Activated CD8-positive, alpha-beta T cell treated with anti-CD3 and anti-CD28 coated beads for 36 hours (primary cell): ENCODE measurements at regions not wholly inside any gene's neighbourhood (a gene's known extent, or its start where the extent isn't known, plus 50 kb on each side); places are given as distances from the start of the nearest gene placed in this dataset.

Experiments used
- ATAC-seq: fragments of 200-7000 bp; cut with Tn5 transposase; one replicate; pipeline ENCODE4 v1.10.0; 2021; ENCODE audit warnings: mild to moderate bottlenecking, moderate library complexity
- CTCF ChIA-PET: fragments of 350-600 bp; sonication (Branson Sonifier 250); formaldehyde crosslinking; loops from one replicate; lab custom pipeline; 2021; ENCODE audit warnings: antibody characterized with exemption; lab: Charles Lee
- POLR2A ChIA-PET: fragments of 350-600 bp; sonication (Branson Sonifier 250); formaldehyde crosslinking; loops from one replicate; lab custom pipeline; 2021; ENCODE audit warnings: antibody characterized with exemption; lab: Charles Lee
- DNase-seq: peaks from one replicate; pipeline ENCODE4 v3.0.0-alpha.2; 2020
- H3K27ac Mint-ChIP-seq: one replicate; pipeline ENCODE4 v1.8.0; 2021; ENCODE audit warnings: mild to moderate bottlenecking, mixed read lengths
- H3K27me3 Mint-ChIP-seq: one replicate; pipeline ENCODE4 v1.8.0; 2021; ENCODE audit warnings: mixed read lengths
- H3K36me3 Mint-ChIP-seq: one replicate; pipeline ENCODE4 v1.8.0; 2021; ENCODE audit warnings: low read depth, mixed read lengths
- H3K4me1 Mint-ChIP-seq: one replicate; pipeline ENCODE4 v1.8.0; 2021; ENCODE audit warnings: low read depth, mixed read lengths
- H3K4me3 Mint-ChIP-seq: one replicate; pipeline ENCODE4 v1.8.0; 2021; ENCODE audit warnings: mild to moderate bottlenecking, moderate library complexity, mixed read lengths
- H3K9me3 Mint-ChIP-seq: one replicate; pipeline ENCODE4 v1.8.0; 2021; ENCODE audit warnings: mixed read lengths
- intact Hi-C: fragments of 100-400 bp; cut with micrococcal nuclease; formaldehyde crosslinking; loops from one replicate; pipeline ENCODE4 v1.10.0; 2022
- TF ChIP-seq, protein P1 (sequence below): fragments of 200-600 bp; IDR thresholded peaks from one replicate; pipeline ENCODE4 v1.8.0; 2022; ENCODE audit warnings: antibody characterized with exemption, mild to moderate bottlenecking

DNA sequence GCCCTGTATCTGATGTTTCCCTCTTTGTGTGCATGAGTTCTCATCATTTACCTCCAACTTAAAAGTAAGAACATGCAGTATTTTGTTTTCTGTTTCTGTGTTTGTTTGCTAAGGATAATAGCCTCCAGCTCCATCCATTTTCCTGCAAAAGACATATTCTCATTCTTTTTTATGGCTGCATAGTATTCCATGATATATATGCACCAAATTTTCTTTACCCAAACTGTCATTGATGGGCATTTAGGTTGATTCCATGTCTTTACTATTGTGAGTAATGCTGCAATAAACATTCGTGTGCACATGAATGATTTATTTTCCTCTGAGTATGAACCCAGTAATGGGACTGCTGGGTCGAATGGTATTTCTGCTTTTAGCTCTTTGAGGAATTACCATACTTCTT lies 163.4 kb downstream of the TMEM26 start:
- POLR2A ChIA-PET: no interaction called here
- intact Hi-C loops: loop anchor here (10.0 kb wide), 1 partner anchor 135 kb away; no protein-coding TSS in a partner anchor
- H3K27me3 Mint-ChIP-seq: no peaks in the 10 kb centered on the region
- H3K4me3 Mint-ChIP-seq: no peak overlapping the region
- no peak overlapping the region for H3K27ac Mint-ChIP-seq
- ATAC-seq: no peak
- DNase-seq: no peak
- peaks cover 17% of the 10 kb centered on the region for H3K4me1 Mint-ChIP-seq
- peaks cover 6% of the 10 kb centered on the region for H3K9me3 Mint-ChIP-seq
- TF ChIP-seq, protein P1, sequence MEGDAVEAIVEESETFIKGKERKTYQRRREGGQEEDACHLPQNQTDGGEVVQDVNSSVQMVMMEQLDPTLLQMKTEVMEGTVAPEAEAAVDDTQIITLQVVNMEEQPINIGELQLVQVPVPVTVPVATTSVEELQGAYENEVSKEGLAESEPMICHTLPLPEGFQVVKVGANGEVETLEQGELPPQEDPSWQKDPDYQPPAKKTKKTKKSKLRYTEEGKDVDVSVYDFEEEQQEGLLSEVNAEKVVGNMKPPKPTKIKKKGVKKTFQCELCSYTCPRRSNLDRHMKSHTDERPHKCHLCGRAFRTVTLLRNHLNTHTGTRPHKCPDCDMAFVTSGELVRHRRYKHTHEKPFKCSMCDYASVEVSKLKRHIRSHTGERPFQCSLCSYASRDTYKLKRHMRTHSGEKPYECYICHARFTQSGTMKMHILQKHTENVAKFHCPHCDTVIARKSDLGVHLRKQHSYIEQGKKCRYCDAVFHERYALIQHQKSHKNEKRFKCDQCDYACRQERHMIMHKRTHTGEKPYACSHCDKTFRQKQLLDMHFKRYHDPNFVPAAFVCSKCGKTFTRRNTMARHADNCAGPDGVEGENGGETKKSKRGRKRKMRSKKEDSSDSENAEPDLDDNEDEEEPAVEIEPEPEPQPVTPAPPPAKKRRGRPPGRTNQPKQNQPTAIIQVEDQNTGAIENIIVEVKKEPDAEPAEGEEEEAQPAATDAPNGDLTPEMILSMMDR: no peak
- no peaks in the 10 kb centered on the region for H3K36me3 Mint-ChIP-seq
- CTCF ChIA-PET: no interaction called here

DNA sequence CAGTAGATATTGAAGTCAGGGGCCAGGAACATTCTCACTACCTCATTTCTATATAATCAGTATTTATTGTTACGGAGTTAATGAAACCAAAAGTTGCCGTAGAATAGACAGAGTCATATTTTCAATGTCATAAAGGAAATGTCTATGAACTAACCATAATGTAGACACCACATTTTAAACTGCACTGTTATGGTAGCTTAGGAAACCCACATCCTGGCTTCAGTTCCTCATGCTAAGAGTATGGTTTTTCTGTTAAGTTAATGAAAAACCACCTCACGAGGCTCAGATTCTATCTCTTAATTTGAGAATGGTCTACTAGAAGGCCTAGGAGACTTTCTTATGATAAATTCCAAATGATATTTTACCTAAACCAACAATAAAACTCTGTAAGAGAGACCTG lies 166.5 kb downstream of the TMEM26 start:
- H3K9me3 Mint-ChIP-seq: peaks cover 6% of the 10 kb centered on the region

DNA sequence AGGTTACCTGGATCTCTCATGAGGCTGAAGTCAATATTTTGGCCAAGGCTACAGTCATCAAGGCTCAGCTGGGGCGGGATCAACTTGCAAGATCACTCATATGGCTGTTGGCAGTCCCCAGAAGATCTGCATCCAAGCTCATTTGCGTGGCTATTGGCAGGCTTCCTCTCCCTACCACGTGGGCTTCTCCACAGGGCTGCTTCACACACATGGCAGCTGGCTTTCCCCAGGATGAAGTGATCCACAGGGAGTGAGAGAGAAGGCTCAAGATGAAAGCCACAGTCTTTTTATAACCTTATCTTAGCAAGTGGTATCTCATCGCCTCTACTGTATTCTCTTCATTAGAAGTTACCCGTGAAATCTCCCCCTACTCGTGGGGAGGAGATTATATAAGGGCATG lies 167.4 kb downstream of the TMEM26 start:
- H3K27ac Mint-ChIP-seq: no peak overlapping the region
- H3K27me3 Mint-ChIP-seq: no peaks in the 10 kb centered on the region
- peaks cover 6% of the 10 kb centered on the region for H3K9me3 Mint-ChIP-seq
- no peaks in the 10 kb centered on the region for H3K36me3 Mint-ChIP-seq
- POLR2A ChIA-PET: no interaction called here
- H3K4me1 Mint-ChIP-seq: peaks cover 21% of the 10 kb centered on the region
- ATAC-seq: no peak
- CTCF ChIA-PET: interaction anchor here (1.5 kb wide), 1 partner anchor 31 kb away, joined by 3 read pairs; no protein-coding TSS in a partner anchor
- TF ChIP-seq, protein P1: no peak
- intact Hi-C loops: loop anchor here (10.0 kb wide), 1 partner anchor 131 kb away; no protein-coding TSS in a partner anchor
- H3K4me3 Mint-ChIP-seq: no peak overlapping the region
- no peak for DNase-seq

More for the DNA sequence above, 166.5 kb downstream of the TMEM26 start:
- Mint-ChIP-seq H3K4me3 (no peak overlapping the region), H3K27ac (peak overlapping the region; percentile 36), H3K27me3 (no peaks in the 10 kb centered on the region), H3K36me3 (no peaks in the 10 kb centered on the region), H3K4me1 (peaks cover 21% of the 10 kb centered on the region)
- DNase-seq (peak; percentile 39), ATAC-seq (peak; percentile 97)
- intact Hi-C loops: loop anchor here (10.0 kb wide), 1 partner anchor 132 kb away; no protein-coding TSS in a partner anchor
- TF ChIP-seq, protein P1: no peak
- ChIA-PET POLR2A (no interaction called here), CTCF (no interaction called here)

DNA sequence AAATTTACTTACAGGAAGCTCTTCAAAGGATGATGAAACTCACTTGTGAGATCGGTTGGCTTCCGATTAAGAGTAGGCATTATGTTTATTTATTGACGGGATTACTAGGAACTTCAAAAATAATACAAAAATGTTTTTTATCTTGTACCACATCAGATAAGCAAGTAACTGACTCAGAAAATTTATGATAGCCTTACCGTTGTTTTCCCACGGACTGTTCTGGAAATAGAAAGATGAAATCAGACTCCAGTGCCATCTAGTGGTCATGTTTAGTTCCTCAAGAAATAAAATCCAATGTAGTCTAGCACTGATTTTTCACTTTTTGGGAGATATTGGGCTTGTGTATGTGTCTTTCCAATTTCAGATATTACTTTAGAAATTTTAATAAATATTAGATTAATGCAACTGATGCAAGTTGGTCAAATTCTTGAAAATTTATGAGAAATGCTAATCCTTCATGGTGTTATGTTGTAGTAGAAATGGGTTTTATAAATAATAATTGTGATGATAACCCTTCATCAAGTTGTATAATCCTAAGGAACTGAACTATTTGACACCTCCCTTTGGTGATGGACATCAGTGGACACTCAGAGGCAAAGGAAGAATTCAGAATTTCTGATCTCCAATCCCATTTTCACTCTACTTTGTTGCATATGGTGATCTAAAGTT lies 168.8 kb downstream of the TMEM26 start:
- ATAC-seq (no peak), DNase-seq (no peak)
- intact Hi-C loops: loop anchor here (5.0 to 10.0 kb wide), 2 partner anchors 130 to 467 kb away; no protein-coding TSS in a partner anchor
- H3K27ac Mint-ChIP-seq: no peak overlapping the region
- CTCF ChIA-PET: interaction anchor here (0.7 to 1.5 kb wide), 10 partner anchors 9 to 177 kb away, joined by 3 to 8 read pairs (median 4); no protein-coding TSS in a partner anchor
- peaks cover 21% of the 10 kb centered on the region for H3K4me1 Mint-ChIP-seq
- TF ChIP-seq, protein P1: peak; percentile 85
- H3K27me3 Mint-ChIP-seq: no peaks in the 10 kb centered on the region
- H3K9me3 Mint-ChIP-seq: peaks cover 6% of the 10 kb centered on the region
- peak overlapping the region; percentile 22 for H3K4me3 Mint-ChIP-seq
- POLR2A ChIA-PET: no interaction called here
- H3K36me3 Mint-ChIP-seq: no peaks in the 10 kb centered on the region
